ENCODE measurements at regions not wholly inside any gene's neighbourhood (a gene's known extent, or its start where the extent isn't known, plus 50 kb on each side); places are given as distances from the start of the nearest gene placed in this dataset.

- no peak for DNase-seq
These were observed 482.5 kb downstream of the PABPC4L start for GRCh38 chr4:133719098-133719497.

GRCh38 chr4:133714211-133714610, 487.4 kb downstream of the PABPC4L start:
- no peak for DNase-seq

- DNase-seq: no peak
These were observed 488.2 kb downstream of the PABPC4L start for GRCh38 chr4:133713340-133713739.

GRCh38 chr4:133711817-133712216, 489.8 kb downstream of the PABPC4L start:
- DNase-seq: no peak

DNA sequence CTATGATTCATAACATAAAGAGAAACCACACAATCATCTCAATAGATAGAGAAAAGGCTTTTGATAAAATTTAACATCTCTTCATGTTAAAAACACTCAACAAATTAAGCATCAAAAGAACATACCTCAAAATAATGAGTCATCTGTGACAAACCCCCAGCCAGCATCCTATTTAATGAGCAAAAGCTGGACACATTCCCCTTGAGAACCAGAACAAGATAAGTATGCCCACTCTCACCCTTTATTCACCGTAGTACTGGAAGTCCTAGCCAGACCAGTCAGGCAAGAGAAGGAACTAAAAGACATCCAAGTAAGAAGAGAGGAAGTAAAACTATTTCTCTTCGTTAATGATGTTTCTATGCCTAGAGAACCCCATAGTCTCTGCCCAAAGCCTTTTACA, 507.2 kb downstream of the PABPC4L start:
- no peak for DNase-seq

DNA sequence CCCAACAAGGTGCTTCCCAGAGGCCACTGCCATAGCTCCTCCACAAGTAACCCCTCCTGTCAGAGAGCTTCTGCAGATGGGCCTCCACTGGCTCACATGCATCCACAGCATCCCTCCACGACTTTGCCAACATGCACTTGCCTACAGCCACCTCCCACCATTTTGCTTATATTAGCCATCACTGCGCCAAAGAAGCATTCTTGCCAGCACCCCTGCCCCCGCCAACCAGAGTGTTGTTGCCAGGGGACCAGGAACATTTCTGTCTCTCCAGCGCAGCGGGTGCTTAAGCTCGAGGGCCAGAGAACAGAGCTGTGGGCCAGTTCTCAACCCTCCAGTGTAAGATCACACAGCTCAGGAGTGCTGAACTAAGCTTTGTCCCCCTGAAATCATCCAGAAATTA, 517.6 kb downstream of the PABPC4L start:
- DNase-seq: no peak

DNA sequence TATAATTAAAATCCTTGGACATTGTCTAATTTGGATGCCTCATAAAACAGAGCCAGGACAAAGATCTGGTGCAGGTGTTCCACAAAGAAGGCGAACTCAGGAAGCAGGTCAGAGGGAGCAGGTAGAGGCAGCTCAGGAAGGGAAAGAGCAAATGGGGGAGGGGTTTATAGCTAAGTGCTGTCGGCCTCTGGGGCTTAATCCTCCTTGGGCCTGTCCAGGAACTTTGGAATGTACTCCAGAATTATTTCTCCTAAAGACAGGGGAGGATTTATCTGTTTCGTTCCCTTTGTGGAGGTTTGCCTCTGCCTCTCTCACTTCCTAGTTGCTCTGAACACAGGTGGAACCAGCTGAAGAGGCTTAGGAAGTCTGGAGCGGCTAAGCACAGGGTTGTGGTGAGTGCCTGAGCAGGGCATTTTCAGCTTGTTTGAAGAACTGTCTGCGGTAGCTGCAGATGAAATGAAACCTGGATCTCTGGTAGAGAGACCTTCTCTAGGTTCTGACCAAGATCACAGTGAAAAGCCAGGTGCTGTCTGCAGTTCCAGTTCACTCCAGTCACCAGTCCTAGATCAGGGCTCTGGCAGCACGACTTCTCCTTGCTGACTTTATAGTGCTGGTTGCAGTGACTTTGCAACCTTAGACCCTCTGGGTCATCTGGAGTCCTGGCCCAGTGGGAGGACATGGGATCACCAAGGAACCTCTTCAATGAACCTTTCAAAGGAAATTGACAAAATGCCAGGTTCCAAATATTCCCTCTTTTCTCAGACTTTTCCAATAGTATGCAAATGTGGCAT, 519.2 kb downstream of the PCDH10 start:
- DNase-seq: no peak

DNA sequence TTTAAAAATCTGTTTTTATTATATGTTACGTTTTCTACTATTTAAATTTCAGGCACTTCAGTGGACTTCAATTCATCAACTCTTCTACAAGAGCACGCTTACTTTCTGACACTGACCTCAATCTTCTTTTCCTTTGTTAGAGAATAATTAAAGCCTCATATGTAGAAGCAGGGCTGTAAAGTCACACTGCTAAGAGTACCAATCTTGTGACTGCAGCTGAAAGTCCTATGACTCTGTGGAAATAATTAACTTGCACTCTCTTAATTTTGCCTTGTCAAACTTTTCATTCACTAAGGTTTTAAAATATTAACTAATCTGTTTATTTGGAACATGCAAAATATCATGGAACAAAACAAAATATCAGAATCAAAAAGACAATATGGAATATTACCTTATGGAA, 498.1 kb downstream of the PCDH10 start:
- DNase-seq: no peak

DNA sequence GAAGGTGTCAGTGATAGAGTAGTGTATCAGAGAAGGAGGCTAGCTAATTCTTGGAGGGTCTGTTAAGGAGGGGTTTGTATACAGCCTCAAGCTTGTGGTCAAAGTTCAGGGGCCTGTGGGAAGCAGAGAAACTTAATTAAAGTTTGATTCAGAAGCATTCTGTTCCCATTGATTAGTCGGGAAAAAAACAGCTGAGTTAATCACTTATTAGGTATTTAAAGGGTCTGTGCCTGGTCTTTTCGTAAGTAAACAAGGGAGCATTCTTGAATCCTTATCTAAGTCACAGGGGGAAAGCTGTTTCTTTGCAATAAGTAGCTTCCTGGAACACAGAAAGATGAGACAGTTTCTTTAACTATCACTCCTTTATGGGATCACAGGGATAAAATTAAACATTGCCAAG, 492.1 kb downstream of the PCDH10 start:
- no peak for DNase-seq

DNA sequence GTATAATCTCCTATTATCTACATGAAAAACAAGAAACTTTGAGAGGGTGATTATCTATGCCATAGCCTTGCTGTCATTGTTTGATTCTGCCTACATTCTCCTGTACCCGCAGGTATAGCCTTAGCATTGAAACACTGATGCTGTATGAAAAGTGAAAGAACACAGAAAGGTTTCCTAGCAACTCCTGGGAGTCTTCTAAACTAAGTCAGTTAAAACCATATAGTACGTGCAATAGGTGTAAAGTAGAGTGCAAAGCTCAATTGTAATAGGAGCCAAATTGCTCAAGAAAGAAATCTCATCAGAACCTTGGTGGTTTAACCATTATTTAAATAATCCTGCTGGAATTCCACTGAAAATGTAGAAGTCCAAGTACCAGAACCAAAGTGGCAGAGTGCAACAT, 489.7 kb downstream of the PCDH10 start:
- no peak for DNase-seq

- DNase-seq: no peak
These were observed 488.1 kb downstream of the PCDH10 start for GRCh38 chr4:133637161-133637560.

DNA sequence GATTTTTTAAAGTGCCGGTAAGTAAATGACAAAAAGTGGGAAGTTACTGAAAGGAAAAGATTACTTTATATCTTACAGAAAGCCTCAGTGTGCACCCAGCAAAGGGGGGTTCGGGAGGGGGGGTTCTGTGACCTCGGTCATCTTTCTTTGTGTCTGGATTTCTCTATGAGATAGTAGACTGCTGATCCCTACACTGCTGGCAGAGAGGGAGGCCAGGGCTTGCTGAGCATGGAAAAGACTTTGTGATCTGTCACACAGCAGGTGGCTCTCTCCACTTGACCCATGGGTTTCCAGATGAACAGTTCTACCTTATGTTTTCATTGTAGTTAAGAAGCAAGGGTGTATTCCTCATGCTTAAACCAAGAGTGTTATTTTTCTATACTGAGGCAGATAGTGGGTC, 475.6 kb downstream of the PCDH10 start:
- peak; percentile 2 for DNase-seq

DNA sequence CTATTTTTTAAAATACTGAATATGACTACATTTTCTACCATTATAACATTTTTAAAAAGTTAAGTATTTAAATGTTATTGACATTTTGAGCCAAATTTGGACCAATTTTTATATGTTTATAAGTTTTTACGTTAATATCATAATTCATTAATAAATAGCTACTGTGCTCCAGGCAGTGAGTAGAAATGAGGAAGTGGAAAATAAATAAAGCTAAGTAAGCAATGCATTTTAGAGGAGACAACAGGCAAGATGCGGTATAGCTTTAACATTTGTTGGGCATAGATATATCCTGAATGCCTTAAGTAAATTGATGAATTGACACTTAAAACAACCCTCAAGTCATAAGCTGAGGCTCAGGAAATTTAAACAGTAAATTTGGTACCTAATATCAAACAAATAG, 474.8 kb downstream of the PCDH10 start:
- no peak for DNase-seq

GRCh38 chr4:133621628-133622027, 472.5 kb downstream of the PCDH10 start:
- no peak for DNase-seq

DNA sequence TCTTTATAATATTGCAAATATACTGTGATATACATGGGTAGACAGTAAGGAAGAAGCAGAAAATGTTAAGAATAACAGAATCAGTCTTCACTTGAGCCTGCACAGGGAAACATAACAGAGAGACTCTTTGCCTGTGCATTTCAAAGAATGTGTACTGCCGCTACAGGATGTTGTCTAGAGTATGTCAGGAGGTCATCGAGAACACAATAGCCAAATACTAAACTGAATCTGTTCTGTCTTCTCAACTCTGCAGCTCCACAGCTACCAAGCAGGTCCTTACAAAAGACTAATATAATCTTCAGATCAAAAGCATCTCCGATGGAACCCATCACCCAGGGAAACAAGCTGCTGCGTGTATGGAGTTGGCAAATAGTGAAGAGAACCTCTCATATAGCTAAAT, 471.5 kb downstream of the PCDH10 start:
- no peak for DNase-seq

DNA sequence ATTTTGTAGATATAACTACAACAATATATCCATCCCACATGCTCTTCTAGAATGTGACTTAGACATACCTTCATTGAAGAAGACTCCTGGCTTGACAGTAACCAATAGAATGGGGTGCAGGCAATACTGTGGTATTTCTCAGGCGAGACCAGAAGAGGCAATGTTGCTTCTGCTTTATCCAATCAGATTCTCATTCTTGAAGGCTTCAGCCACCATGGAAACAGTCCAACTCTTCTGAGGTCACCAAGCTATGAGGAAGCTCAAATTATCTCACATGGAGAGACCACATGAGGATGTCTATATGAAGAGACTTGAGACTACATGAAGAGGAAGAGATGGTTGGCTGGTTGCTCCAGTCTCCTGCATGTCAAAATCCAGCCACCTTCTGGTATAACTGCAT, 469.9 kb downstream of the PCDH10 start:
- DNase-seq: no peak

GRCh38 chr4:133600008-133600407, 450.9 kb downstream of the PCDH10 start:
- DNase-seq: no peak

- DNase-seq: no peak
These were observed 449.7 kb downstream of the PCDH10 start for GRCh38 chr4:133598779-133599178.

- DNase-seq: no peak
These were observed 448.2 kb downstream of the PCDH10 start for GRCh38 chr4:133597251-133597650.

GRCh38 chr4:133596459-133596858, 447.4 kb downstream of the PCDH10 start:
- no peak for DNase-seq

- no peak for DNase-seq
These were observed 445.5 kb downstream of the PCDH10 start for GRCh38 chr4:133594390-133595207.

DNA sequence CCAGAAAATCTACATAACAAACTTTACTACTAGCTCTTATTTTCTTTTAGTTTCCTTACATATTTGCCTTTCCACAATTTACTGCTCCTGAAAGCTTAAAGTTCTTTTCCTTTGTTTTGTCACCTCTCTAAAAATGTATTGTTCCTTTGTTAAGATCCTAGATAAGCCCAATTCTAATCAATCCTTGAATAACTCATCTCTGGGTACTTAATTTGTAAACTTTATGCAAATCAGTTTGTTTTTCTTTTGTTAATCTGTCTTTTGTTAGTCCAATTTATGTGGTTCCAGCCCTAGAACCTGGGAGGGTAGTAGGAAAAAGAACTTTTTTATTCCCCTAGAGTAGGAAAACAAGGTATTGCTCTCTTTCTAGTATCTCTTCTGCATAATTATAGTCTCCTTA, 444.7 kb downstream of the PCDH10 start:
- DNase-seq: no peak

- DNase-seq: no peak
These were observed 443.5 kb downstream of the PCDH10 start for GRCh38 chr4:133592591-133592990.

DNA sequence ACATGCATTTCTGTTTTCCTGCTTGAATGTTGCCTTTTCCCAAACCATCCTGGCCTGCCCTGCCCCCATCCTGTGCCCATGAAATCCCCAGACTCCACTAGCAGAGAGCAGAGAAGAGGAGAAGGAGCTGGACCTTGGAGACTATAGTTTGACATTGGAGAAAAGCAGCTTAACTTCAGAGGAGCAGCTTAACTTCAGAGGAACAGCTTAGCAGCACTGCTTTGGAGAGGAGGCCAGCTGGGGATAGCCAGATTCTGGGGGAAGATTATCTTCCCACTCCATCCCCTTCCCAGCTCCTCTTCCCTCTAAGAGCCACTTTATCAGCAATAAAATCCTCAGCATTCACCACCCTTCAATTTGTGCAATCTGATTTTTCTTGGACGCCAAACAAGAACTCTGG, 443.0 kb downstream of the PCDH10 start:
- DNase-seq: no peak

Measured in NCI-H2171 (cell line).